Right lobe of liver (tissue), 4 donors: ENCODE measurements at regions not wholly inside any gene's neighbourhood (a gene's known extent, or its start where the extent isn't known, plus 50 kb on each side); places are given as distances from the start of the nearest gene placed in this dataset.

Experiments
- CTCF ChIP-seq, 4 donors: fragments of 200-600 bp in 3 of 4; fragments of 450-650 bp in 1 of 4; IDR thresholded peaks; one replicate each; pipeline versions ENCODE4 v1.5.1 to v1.8.0; 2016 to 2022; ENCODE audit warnings: antibody characterized with exemption in 4 of 4, mild to moderate bottlenecking in 2 of 4
- POLR2A ChIP-seq: fragments of 450-650 bp; IDR thresholded peaks from one replicate; pipeline ENCODE4 v1.6.1; 2017; ENCODE audit warnings: antibody characterized with exemption, mild to moderate bottlenecking
- donor health status: DM: no; HTN: no; CAD: no.
- donor health status: DM: no; HTN: no; CAD: no.
- donor health status: DM: no; HTN: yes; CAD: no.

- TF ChIP-seq CTCF (IDR thresholded peaks at IDR 0.05) (no peak), POLR2A (no peak)
Measured at GRCh38 chr5:30523061-30523460, 670.4 kb upstream of the CDH6 start.
